Activated CD4-positive, alpha-beta T cell treated with anti-CD3 and anti-CD28 coated beads for 36 hours (primary cell): ENCODE measurements at regions not wholly inside any gene's neighbourhood (a gene's known extent, or its start where the extent isn't known, plus 50 kb on each side); places are given as distances from the start of the nearest gene placed in this dataset.

Experiments
- ATAC-seq: fragments of 200-7000 bp; cut with Tn5 transposase; one replicate; pipeline ENCODE4 v1.10.0; 2021; ENCODE audit warnings: mild to moderate bottlenecking, moderate library complexity
- CTCF ChIA-PET: fragments of 350-600 bp; sonication (Branson Sonifier 250); formaldehyde crosslinking; loops from one replicate; lab custom pipeline; 2021; ENCODE audit warnings: antibody characterized with exemption; lab: Charles Lee
- POLR2A ChIA-PET: fragments of 350-600 bp; sonication (Branson Sonifier 250); formaldehyde crosslinking; loops from one replicate; lab custom pipeline; 2021; ENCODE audit warnings: antibody characterized with exemption, inconsistent platforms; lab: Charles Lee
- DNase-seq: peaks from one replicate; pipeline ENCODE4 v3.0.0-alpha.2; 2020
- H3K27ac Mint-ChIP-seq: one replicate; pipeline ENCODE4 v1.8.0; 2021; ENCODE audit warnings: mixed read lengths
- H3K27me3 Mint-ChIP-seq: one replicate; pipeline ENCODE4 v1.8.0; 2021; ENCODE audit warnings: mixed read lengths
- H3K36me3 Mint-ChIP-seq: one replicate; pipeline ENCODE4 v1.8.0; 2021; ENCODE audit warnings: low read depth, mixed read lengths
- H3K4me1 Mint-ChIP-seq: one replicate; pipeline ENCODE4 v1.8.0; 2021; ENCODE audit warnings: mixed read lengths
- H3K4me3 Mint-ChIP-seq: one replicate; pipeline ENCODE4 v1.8.0; 2021; ENCODE audit warnings: mild to moderate bottlenecking, moderate library complexity, mixed read lengths
- H3K9me3 Mint-ChIP-seq: one replicate; pipeline ENCODE4 v1.8.0; 2021; ENCODE audit warnings: low read depth, mixed read lengths
- intact Hi-C, 2 experiments: fragments of 100-400 bp; cut with DNase I in 1 of 2; cut with micrococcal nuclease in 1 of 2; formaldehyde crosslinking; loops; one replicate each; pipeline versions ENCODE4 v1.14.2 to v1.15.1; 2022 to 2024; cut with DNase I, micrococcal nuclease

- ATAC-seq (no peak), DNase-seq (no peak)
- Mint-ChIP-seq H3K36me3 (no peaks in the 10 kb centered on the region), H3K27me3 (peaks cover 13% of the 10 kb centered on the region), H3K4me1 (no peaks in the 10 kb centered on the region), H3K27ac (no peak overlapping the region), H3K4me3 (no peak overlapping the region), H3K9me3 (no peaks in the 10 kb centered on the region)
- ChIA-PET CTCF (interaction anchor here (0.7 to 1.0 kb wide), 2 partner anchors 55 to 1824 kb away, joined by 4 read pairs; no protein-coding TSS in a partner anchor), POLR2A (no interaction called here)
- intact Hi-C loops, result no loop called here
These were observed 103.8 kb downstream of the SLC10A2 start for GRCh38 chr13:102962430-102962829.

GRCh38 chr13:102960959-102961358, 105.3 kb downstream of the SLC10A2 start:
- no peak overlapping the region for H3K27ac Mint-ChIP-seq
- DNase-seq (no peak), ATAC-seq (no peak)
- H3K36me3 Mint-ChIP-seq, result no peaks in the 10 kb centered on the region
- H3K9me3 Mint-ChIP-seq, result no peaks in the 10 kb centered on the region
- no peak overlapping the region for H3K4me3 Mint-ChIP-seq
- intact Hi-C loops, result no loop called here
- CTCF ChIA-PET, result no interaction called here
- peaks cover 13% of the 10 kb centered on the region for H3K27me3 Mint-ChIP-seq
- H3K4me1 Mint-ChIP-seq, result no peaks in the 10 kb centered on the region
- POLR2A ChIA-PET, result no interaction called here

DNA sequence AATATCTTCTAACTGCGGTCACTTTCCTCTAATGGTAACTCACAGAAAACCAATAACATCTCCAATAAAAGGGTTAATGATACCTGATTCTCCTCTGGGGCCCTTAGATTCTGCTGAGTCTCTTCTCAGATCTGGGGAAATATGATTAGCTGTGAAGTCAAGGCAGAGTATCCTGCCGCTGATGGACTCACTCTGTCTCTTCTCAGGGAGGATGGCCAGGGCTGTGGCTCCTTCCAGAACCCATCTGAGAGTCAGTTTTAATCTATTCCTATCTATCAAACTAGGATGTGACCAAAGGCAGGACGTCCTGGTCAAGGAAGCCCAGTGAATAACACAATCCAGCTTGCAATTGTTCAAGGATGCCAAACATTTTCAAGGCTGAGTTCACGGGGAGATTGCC, 109.8 kb downstream of the SLC10A2 start:
- no peak for DNase-seq
- ChIA-PET POLR2A (no interaction called here), CTCF (interaction anchor here (1.3 kb wide), 1 partner anchor 8 kb away, joined by 3 read pairs; no protein-coding TSS in a partner anchor)
- Mint-ChIP-seq H3K27ac (no peak overlapping the region), H3K4me1 (no peaks in the 10 kb centered on the region), H3K9me3 (no peaks in the 10 kb centered on the region), H3K36me3 (no peaks in the 10 kb centered on the region), H3K27me3 (peaks cover 12% of the 10 kb centered on the region), H3K4me3 (no peak overlapping the region)
- intact Hi-C loops, result no loop called here
- no peak for ATAC-seq

- ChIA-PET CTCF (no interaction called here), POLR2A (no interaction called here)
- H3K36me3 Mint-ChIP-seq, result no peaks in the 10 kb centered on the region
- H3K9me3 Mint-ChIP-seq, result no peaks in the 10 kb centered on the region
- no peak overlapping the region for H3K27ac Mint-ChIP-seq
- DNase-seq, result no peak
- peaks cover 3% of the 10 kb centered on the region for H3K27me3 Mint-ChIP-seq
- ATAC-seq, result no peak
- intact Hi-C loops, result no loop called here
- H3K4me1 Mint-ChIP-seq, result no peaks in the 10 kb centered on the region
- H3K4me3 Mint-ChIP-seq, result no peak overlapping the region
These were observed 108.5 kb downstream of the ERCC5 start for GRCh38 chr13:102954350-102954749.

DNA sequence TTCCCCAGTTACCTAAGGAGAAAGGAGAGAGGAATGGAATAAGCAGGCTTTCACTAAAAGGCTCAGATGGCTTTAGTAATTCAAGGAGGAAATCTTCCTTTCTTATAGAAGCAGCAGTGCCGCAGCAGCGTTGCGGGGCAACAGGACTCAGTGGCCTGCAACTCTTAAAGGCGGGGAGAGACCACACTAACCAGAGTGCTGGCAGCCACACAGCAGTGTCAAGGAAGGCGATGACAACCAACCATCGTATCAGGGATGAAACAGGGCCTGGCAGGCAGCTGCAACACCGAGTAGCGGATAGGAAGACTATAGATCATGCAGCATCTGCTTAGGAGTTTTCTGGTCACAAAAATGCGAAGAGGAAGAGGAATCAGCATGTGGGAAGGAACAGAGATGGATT, 106.0 kb downstream of the ERCC5 start:
- H3K9me3 Mint-ChIP-seq, result no peaks in the 10 kb centered on the region
- no peak for ATAC-seq
- ChIA-PET CTCF (no interaction called here), POLR2A (no interaction called here)
- H3K27ac Mint-ChIP-seq, result no peak overlapping the region
- peaks cover 2% of the 10 kb centered on the region for H3K27me3 Mint-ChIP-seq
- no peak for DNase-seq
- no peaks in the 10 kb centered on the region for H3K4me1 Mint-ChIP-seq
- no peaks in the 10 kb centered on the region for H3K36me3 Mint-ChIP-seq
- no peak overlapping the region for H3K4me3 Mint-ChIP-seq
- intact Hi-C loops, result no loop called here

DNA sequence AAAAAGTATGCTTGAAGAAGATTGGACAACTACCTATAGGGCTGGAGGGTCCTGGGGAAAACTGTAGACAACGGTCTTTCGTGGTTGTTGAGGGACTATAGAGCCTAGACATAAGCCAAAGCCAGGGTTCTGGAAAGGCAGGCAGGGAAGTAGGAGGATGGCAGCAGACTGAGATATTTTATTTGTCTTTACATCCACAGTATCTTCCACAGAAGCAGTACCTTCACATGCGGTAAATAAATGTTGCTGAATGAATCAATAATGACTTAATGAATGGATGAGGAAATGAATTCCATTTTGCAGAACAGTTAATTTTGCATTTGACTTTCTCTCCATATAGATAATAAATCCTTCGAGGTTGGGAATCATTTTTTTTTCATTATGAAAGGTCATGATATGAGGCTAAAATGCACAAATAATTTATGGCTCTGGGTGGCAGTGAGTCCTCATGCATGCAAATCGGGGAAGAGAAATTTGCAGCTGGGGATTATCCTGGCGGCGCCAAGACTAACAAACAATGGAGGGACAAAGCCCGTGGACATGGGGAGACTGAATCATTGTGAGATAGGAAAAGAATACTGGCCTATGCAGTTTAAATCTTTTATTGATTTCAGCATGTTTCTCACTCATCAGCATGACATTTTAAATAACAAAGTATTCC, 102.0 kb downstream of the ERCC5 start:
- no peak for ATAC-seq
- Mint-ChIP-seq H3K9me3 (no peaks in the 10 kb centered on the region), H3K4me1 (no peaks in the 10 kb centered on the region), H3K36me3 (no peaks in the 10 kb centered on the region), H3K27ac (no peak overlapping the region), H3K4me3 (no peak overlapping the region), H3K27me3 (peaks cover 5% of the 10 kb centered on the region)
- ChIA-PET CTCF (no interaction called here), POLR2A (no interaction called here)
- intact Hi-C loops, result no loop called here
- DNase-seq, result no peak

DNA sequence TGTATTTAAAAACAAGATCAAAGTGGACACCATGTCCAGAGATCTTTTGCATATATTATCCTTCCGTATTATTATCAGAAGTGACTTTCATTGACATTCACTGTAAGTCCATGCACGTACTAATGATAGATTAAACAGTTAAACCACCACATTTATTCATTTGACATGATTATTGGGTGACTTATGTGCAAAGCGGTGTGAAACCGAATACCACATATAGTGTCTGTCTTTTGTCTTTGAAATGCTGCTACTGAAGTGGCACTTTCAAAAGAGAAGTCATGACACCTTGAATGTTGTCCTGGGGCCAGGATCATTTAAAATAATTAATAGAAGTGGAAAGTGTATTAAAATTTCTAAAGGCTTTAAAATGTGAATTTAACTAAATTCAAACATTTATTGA, 100.1 kb downstream of the ERCC5 start:
- no peaks in the 10 kb centered on the region for H3K4me1 Mint-ChIP-seq
- no peaks in the 10 kb centered on the region for H3K36me3 Mint-ChIP-seq
- H3K27ac Mint-ChIP-seq, result no peak overlapping the region
- ATAC-seq (no peak), DNase-seq (no peak)
- CTCF ChIA-PET, result no interaction called here
- POLR2A ChIA-PET, result no interaction called here
- intact Hi-C loops, result no loop called here
- H3K9me3 Mint-ChIP-seq, result no peaks in the 10 kb centered on the region
- peaks cover 11% of the 10 kb centered on the region for H3K27me3 Mint-ChIP-seq
- no peak overlapping the region for H3K4me3 Mint-ChIP-seq

- Mint-ChIP-seq H3K9me3 (no peaks in the 10 kb centered on the region), H3K36me3 (no peaks in the 10 kb centered on the region)
- POLR2A ChIA-PET, result no interaction called here
These were observed 99.5 kb downstream of the ERCC5 start for GRCh38 chr13:102945324-102945815.

DNA sequence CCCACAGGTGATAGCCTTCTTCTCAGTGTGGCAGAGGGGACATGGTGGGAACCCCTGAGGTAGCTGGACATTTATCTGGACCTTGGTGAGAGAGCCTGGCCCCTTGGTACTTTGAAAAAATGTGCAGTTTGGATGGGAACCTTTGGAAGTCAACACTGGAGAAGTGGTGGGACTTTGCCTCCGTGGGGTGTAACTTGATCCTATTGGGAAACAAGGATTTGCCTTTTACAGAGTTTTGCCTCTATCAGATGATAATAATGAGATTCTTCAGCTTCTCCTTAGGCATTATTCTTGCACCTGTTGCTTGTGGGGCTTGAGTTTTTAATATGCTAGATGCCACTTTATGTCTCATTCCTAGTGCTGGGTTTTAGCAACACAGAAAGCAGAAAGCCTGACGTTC, 99.0 kb downstream of the ERCC5 start:
- CTCF ChIA-PET, result no interaction called here
- intact Hi-C loops, result no loop called here
- ATAC-seq (no peak), DNase-seq (no peak)
- H3K4me1 Mint-ChIP-seq, result no peaks in the 10 kb centered on the region
- POLR2A ChIA-PET, result no interaction called here
- no peak overlapping the region for H3K4me3 Mint-ChIP-seq
- no peaks in the 10 kb centered on the region for H3K36me3 Mint-ChIP-seq
- no peak overlapping the region for H3K27ac Mint-ChIP-seq
- no peaks in the 10 kb centered on the region for H3K9me3 Mint-ChIP-seq
- H3K27me3 Mint-ChIP-seq, result peaks cover 11% of the 10 kb centered on the region

More at GRCh38 chr13:102945324-102945815, 99.5 kb downstream of the ERCC5 start:
- ATAC-seq (no peak), DNase-seq (no peak)
- H3K27ac Mint-ChIP-seq, result no peak overlapping the region
- peaks cover 11% of the 10 kb centered on the region for H3K27me3 Mint-ChIP-seq
- CTCF ChIA-PET, result no interaction called here
- no peak overlapping the region for H3K4me3 Mint-ChIP-seq
- H3K4me1 Mint-ChIP-seq, result no peaks in the 10 kb centered on the region
- intact Hi-C loops, result no loop called here

DNA sequence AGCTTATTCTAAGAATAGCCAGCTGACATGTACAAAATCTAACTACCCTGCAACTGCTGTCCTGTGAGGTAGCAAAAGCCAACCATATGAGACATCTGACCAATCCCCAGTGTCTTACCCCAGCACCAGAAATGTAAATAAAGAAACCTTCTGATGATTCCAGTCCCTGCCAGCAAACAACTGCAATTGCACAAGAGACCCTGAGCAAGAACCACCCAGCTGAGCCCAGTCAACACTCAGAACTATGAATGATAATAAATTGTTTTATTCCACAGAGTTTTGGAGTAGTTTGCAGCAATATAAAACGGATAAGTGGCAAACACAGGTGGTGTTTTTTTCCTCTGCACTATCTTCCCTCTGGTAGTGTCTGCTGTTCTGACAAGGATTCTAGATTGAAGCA, 94.9 kb downstream of the ERCC5 start:
- Mint-ChIP-seq H3K27ac (no peak overlapping the region), H3K9me3 (no peaks in the 10 kb centered on the region)
- no peak for ATAC-seq

GRCh38 chr13:102940143-102940542, 94.3 kb downstream of the ERCC5 start:
- ATAC-seq (no peak), DNase-seq (peak; percentile 22)
- intact Hi-C loops, result no loop called here
- no peaks in the 10 kb centered on the region for H3K36me3 Mint-ChIP-seq
- H3K4me3 Mint-ChIP-seq, result no peak overlapping the region
- no peak overlapping the region for H3K27ac Mint-ChIP-seq
- POLR2A ChIA-PET, result no interaction called here
- peaks cover 19% of the 10 kb centered on the region for H3K27me3 Mint-ChIP-seq
- H3K9me3 Mint-ChIP-seq, result no peaks in the 10 kb centered on the region
- CTCF ChIA-PET, result interaction anchor here (0.5 kb wide), 1 partner anchor 214 kb away, joined by 3 read pairs; no protein-coding TSS in a partner anchor
- H3K4me1 Mint-ChIP-seq, result no peaks in the 10 kb centered on the region

More for the DNA sequence above, 94.9 kb downstream of the ERCC5 start:
- H3K4me1 Mint-ChIP-seq, result no peaks in the 10 kb centered on the region
- CTCF ChIA-PET, result no interaction called here
- POLR2A ChIA-PET, result no interaction called here
- intact Hi-C loops, result no loop called here
- H3K27me3 Mint-ChIP-seq, result peaks cover 19% of the 10 kb centered on the region
- H3K36me3 Mint-ChIP-seq, result no peaks in the 10 kb centered on the region
- no peak overlapping the region for H3K4me3 Mint-ChIP-seq
- no peak for DNase-seq

GRCh38 chr13:102935896-102936321, 90.1 kb downstream of the ERCC5 start:
- ChIA-PET CTCF (no interaction called here), POLR2A (no interaction called here)
- ATAC-seq (no peak), DNase-seq (no peak)
- H3K9me3 Mint-ChIP-seq, result no peaks in the 10 kb centered on the region
- H3K27ac Mint-ChIP-seq, result no peak overlapping the region
- intact Hi-C loops, result no loop called here
- H3K4me1 Mint-ChIP-seq, result no peaks in the 10 kb centered on the region
- no peaks in the 10 kb centered on the region for H3K36me3 Mint-ChIP-seq
- no peak overlapping the region for H3K4me3 Mint-ChIP-seq
- H3K27me3 Mint-ChIP-seq, result peaks cover 8% of the 10 kb centered on the region
